Ovary (tissue), 1 donor: ENCODE measurements at regions not wholly inside any gene's neighbourhood (a gene's known extent, or its start where the extent isn't known, plus 50 kb on each side); places are given as distances from the start of the nearest gene placed in this dataset. TPM values are rescaled to one million over a fixed set of nuclear protein-coding genes. Genes with fewer than 3 reads are reported as not detected.

Experiments
- small RNA-seq: library from RNA; depleted of rRNA; stranded (forward); fragments of <200 nt; gene quantifications from one replicate; pipeline ENCODE3, GENCODE V24; 2016

Small RNAs in the stretch of these regions (small RNA-seq; reads per million reads assigned to genes)
- not detected for gene AC245452.3
- not detected for gene AC245517.3
- gene AC245517.5: not detected
- not detected for gene IGLVIV-59
